Left colon (tissue), 2 donors: ENCODE measurements at regions not wholly inside any gene's neighbourhood (a gene's known extent, or its start where the extent isn't known, plus 50 kb on each side); places are given as distances from the start of the nearest gene placed in this dataset.

Source experiments
- ATAC-seq: fragments of 200-7000 bp; cut with Tn5 transposase; one replicate; pipeline ENCODE4 v1.9.1; 2020; ENCODE audit warnings: mild to moderate bottlenecking, moderate library complexity
- DNase-seq, 2 donors: peaks; one replicate each; pipeline ENCODE4 v3.0.0-alpha.2; 2020
- intact Hi-C, 2 donors: fragments of 100-400 bp; cut with DNase I in 1 of 2; cut with micrococcal nuclease in 1 of 2; formaldehyde crosslinking; loops; one replicate each; pipeline versions ENCODE4 v1.11.2 to v1.14.0; 2022; cut with DNase I, micrococcal nuclease
- donor health status: DM: no; HTN: no; CAD: no.
- donor health status: DM: yes; HTN: yes; CAD: no.

GRCh38 chr9:89924611-89925010 lies 319.8 kb downstream of the GADD45G start:
- intact Hi-C loops = no loop called here
- ATAC-seq (no peak), DNase-seq (no peak)

DNA sequence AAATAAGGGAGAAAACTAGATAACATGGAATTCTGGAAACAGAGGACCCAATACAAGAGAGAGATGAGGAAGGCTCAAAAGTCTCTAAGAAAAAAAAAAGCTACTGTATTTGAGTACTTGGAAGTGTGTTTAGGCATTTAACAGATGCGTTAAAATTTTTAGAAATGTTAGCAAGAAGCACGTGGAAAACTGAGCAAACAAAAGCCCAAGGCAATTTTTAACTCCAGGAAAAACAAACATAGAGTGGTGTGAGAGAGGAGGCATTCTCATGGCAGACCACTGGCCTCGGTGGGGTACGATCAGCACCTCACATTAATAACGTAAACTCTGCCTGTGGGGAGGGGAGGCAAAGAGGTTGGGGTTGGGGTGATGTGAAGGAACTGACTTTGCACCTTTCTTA lies 321.4 kb downstream of the GADD45G start:
- intact Hi-C loops = no loop called here
- no peak for DNase-seq
- ATAC-seq = no peak

GRCh38 chr9:89926691-89927220 lies 321.9 kb downstream of the GADD45G start:
- DNase-seq = no peak
- intact Hi-C loops = no loop called here
- peak; percentile 85 for ATAC-seq

DNA sequence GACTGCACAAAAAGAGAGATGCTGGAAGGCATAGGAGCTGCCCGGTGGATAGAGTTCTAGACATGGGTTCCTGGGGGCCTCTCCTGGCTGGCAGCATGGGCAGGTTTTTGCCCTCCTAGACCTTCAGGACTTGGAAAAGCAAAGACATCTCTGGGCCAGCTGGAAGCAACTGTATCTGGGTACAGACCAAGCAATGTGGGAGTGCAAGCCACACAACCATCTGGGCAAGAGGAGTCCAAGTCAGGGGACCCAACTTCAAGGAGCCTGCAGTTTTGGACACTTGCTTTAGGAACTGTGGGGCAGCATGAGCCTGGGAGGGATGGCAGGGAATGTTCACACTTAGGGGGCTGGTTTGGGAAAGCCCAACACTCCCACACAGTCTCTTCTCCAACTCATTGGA lies 323.3 kb downstream of the GADD45G start:
- intact Hi-C loops = no loop called here
- DNase-seq (no peak), ATAC-seq (no peak)

DNA sequence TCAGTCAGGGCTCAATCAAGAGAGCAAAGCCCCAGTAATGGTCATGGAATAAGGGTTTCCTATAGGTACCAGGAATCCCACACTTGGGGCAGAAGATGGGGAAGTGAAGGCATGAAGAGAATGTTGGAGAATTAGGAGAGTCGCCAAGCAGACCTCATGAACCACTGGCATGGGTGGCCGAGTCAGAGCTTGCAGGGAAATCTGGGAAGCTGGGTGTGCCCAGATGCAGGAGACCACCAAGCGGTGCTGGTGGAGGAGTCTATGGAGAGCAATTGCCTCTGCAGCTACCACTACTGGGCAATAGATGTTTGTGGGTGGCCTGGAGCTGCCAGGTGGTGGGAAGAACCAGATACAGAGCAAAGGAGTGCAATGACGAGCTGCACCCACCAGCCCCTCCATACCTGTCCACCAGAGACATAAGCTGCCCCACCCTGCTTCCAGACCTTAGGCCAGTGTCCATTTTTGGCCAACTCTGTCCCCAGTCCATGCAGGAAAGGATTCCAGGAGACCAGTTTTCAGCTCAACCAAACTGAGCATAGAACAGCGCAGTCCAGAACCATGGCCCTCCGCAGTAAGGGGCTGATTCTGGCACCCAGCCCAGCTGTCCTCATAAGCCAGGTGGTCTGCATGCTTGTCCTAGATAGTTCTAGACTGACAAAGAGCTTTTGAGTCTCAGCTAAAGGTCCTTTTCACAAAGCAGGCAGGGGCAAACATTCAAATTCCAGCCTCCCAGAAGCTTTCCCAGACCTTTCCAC lies 323.9 kb downstream of the GADD45G start:
- intact Hi-C loops = no loop called here
- DNase-seq = no peak
- ATAC-seq = no peak

GRCh38 chr9:89929315-89929672 lies 324.5 kb downstream of the GADD45G start:
- DNase-seq (no peak), ATAC-seq (no peak)
- intact Hi-C loops = no loop called here

- intact Hi-C loops = no loop called here
- ATAC-seq (peak; percentile 26), DNase-seq (no peak)
These were observed 325.1 kb downstream of the GADD45G start for GRCh38 chr9:89929673-89930480.

GRCh38 chr9:89933578-89933977 lies 328.8 kb downstream of the GADD45G start:
- ATAC-seq (no peak), DNase-seq (no peak)
- intact Hi-C loops = no loop called here

GRCh38 chr9:89935115-89935514 lies 330.3 kb downstream of the GADD45G start:
- intact Hi-C loops = no loop called here
- DNase-seq (no peak), ATAC-seq (no peak)

GRCh38 chr9:89935801-89936200 lies 331.0 kb downstream of the GADD45G start:
- intact Hi-C loops = no loop called here
- DNase-seq = no peak
- no peak for ATAC-seq

DNA sequence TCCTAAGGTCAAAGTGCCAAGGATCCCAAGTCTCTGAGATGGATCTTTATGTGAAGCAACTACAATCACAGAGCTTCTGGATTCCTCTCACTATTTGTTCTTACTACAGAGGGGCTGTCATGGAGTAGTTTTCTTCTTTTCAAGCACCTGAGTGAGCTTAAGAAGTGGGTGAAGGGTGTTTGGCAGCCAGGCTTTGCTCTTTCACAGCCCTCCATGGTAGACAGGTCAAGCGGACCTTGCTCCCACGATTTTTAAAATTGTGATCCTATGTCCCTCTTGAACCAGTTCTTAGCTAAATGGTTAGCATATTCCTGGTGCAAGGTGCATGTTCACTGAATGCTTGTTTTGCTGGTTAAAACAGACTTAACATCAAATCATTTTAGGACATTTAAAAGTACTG lies 332.2 kb downstream of the GADD45G start:
- intact Hi-C loops = no loop called here
- ATAC-seq (no peak), DNase-seq (no peak)

DNA sequence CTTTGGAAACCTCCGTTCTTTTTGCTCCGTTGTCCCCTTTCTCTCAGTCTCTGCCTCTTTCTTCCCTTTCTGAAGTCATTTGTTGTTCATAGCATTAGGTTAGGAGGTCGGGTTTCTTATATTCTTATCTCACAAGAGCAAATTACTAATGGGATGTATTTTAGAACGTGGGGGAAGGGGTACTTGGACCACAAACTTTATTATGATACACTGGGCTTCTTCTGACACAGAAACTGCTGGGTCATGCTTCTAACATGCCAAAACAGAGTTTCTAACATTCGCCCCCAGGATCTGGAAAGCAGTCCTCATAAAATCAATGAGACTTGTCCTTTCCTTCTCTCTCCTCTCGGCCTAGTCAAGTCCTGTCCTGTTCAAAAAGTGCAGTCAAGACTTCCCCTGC lies 334.4 kb downstream of the GADD45G start:
- DNase-seq = no peak
- ATAC-seq = no peak
- intact Hi-C loops = no loop called here

DNA sequence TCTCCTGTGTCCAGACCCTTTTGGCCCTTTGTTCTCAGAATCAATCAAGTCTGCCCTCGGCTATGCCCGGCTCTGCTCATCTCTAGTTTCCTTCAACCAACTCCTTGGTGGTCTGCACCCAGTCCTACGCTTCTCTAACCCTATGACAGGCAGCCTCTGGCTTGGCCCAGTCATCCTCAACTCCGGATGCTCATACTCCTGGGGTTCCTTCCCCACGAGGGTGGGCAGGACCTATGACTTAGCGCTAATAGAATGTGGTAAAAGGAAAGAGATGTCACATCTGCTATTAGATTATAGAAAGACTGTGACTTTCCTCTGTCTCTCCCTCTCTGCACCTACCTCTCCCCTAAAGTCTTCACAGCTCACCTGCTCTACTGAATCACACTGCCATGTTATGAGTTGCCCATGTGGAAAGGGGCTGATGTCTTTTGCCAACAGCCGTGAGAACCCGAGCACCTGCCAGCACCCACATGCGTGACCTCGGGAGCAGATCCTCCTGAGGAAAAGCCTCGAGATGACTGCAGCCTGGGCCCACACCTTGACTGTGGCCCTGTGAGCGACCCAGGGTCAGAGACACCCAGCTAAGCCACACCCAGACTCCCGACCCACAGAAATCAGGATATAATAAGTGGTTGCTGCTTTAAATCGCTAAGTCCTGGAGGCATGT lies 334.9 kb downstream of the GADD45G start:
- intact Hi-C loops = no loop called here
- ATAC-seq (no peak), DNase-seq (no peak)

DNA sequence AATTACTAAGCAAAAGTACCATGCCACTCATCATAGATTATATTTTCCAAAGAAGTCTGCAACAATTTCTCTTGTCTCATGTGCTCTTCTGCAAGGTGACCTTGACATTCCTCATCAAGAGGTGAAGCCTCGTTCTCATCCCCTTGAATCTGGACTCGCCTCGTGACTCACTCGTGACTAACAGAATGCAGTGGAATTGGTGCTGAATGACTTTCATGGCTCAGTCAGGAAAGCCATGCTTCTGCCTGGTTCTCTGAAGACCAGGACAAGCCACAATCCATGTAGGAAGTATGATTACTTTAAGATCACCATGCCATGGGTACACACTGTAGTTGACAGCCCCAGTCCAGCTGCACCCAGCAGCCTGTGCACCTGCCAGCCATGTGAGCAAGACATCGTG lies 335.8 kb downstream of the GADD45G start:
- DNase-seq = no peak
- ATAC-seq = no peak
- intact Hi-C loops = no loop called here

DNA sequence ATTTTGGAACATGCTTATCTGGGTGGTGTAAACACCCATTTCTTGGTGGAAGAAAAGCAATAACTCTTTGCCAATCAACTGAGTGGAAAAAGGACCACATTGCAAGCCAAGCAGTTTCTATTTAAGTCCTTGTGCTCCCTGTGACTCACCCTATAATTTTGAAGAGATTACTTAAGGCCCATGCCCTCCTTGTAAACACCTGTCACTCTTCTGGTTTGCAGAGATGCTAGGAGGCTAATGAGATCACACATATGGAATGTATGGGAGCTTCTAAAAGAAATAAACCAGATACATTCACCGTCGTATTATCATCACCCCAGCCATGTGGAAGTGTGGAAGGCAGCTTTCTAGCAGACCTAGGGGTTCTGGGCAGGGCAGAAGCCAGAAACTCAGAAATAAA lies 337.1 kb downstream of the GADD45G start:
- DNase-seq = no peak
- intact Hi-C loops = no loop called here
- peak; percentile 41 for ATAC-seq

DNA sequence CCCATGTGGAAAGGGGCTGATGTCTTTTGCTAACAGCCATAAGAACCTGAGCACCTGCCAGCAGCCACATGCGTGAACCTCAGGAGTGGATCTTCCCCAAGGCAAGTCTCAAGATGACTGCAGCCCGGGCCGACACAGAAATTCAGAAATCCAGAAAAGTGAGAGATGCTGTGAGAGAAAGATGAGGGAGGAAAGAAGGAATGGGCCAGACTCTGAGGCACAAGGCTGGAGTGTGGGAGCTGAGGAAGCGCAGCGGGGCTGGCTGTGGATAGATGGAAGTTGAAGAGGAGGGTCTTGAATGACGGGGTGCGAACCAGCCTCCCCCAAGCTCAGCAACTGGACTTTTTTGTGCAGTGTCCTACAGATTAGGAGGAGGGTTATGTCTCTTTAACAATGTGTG lies 337.8 kb downstream of the GADD45G start:
- ATAC-seq = no peak
- intact Hi-C loops = no loop called here
- DNase-seq = no peak

DNA sequence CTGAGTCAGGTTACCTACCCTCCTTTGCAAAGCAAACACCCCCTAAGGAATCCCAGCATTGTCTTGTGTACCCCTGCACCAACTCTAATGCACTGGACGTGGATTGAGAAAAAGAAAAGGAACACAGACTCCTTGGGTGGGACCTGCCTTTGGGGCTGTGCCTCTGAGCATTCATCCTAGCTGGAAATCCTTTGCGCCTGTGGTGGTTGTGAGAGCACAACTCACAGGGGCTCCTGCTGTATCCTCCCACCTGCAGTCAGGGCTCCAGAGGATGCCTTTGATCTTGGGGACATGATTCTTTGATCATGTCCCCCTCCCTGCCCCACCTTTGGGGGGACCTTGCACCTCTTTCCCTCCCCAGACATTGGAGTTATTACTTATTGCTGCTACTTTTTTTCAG lies 338.5 kb downstream of the GADD45G start:
- intact Hi-C loops = no loop called here
- no peak for DNase-seq
- no peak for ATAC-seq

DNA sequence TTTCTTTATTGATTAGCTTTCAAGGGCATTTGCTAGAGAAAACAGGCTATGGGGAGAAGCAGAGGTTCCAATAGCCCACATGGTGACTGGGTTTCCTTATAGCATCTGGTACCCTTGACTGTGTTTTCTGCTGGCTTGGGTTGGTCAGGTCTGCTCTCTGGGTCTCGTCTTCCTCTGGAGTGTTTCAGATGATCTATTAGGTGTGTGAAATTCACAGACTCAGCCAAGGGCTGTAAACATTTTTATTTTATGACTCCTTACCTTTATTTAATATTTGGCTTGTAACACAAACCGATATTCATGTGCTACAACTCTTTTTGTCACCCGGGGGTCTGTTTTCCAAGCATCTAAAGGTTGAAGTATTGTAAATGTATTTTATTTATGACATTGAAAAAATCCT lies 338.9 kb downstream of the GADD45G start:
- intact Hi-C loops = no loop called here
- DNase-seq (no peak), ATAC-seq (no peak)

- intact Hi-C loops = no loop called here
- no peak for DNase-seq
- ATAC-seq = no peak
These were observed 340.3 kb downstream of the GADD45G start for GRCh38 chr9:89945133-89945532.

GRCh38 chr9:89946741-89947140 lies 341.9 kb downstream of the GADD45G start:
- intact Hi-C loops = no loop called here
- DNase-seq (no peak), ATAC-seq (no peak)
